ENCODE measurements at regions not wholly inside any gene's neighbourhood (a gene's known extent, or its start where the extent isn't known, plus 50 kb on each side); places are given as distances from the start of the nearest gene placed in this dataset.
"Not testable (repeated sequence)": the region's sequence is repeated elsewhere in the genome, so short reads cannot be mapped to it uniquely, and the experiment has no call there.

GRCh38 chr1:189708674-189709073, 769.0 kb downstream of the BRINP3 start:
- DNase-seq (ENCODE audit: extremely low read depth, low read depth, low spot score), result no peak

GRCh38 chr1:189718147-189718795, 759.4 kb downstream of the BRINP3 start:
- not testable (repeated sequence) for DNase-seq (ENCODE audit: extremely low read depth, low read depth, low spot score)

- no peak for DNase-seq (ENCODE audit: extremely low read depth, low read depth, low spot score)
These were observed 750.9 kb downstream of the BRINP3 start for GRCh38 chr1:189726806-189727205.

- DNase-seq (ENCODE audit: extremely low read depth, low read depth, low spot score), result no peak
These were observed 726.4 kb downstream of the BRINP3 start for GRCh38 chr1:189751311-189751710.

- DNase-seq (ENCODE audit: extremely low read depth, low read depth, low spot score), result no peak
These were observed 725.1 kb downstream of the BRINP3 start for GRCh38 chr1:189752461-189752995.

GRCh38 chr1:189755100-189755499, 722.6 kb downstream of the BRINP3 start:
- DNase-seq (ENCODE audit: extremely low read depth, low read depth, low spot score), result not testable (repeated sequence)

- DNase-seq (ENCODE audit: extremely low read depth, low read depth, low spot score), result no peak
These were observed 713.0 kb downstream of the BRINP3 start for GRCh38 chr1:189764391-189765320.

- DNase-seq (ENCODE audit: extremely low read depth, low read depth, low spot score), result no peak
These were observed 708.2 kb downstream of the BRINP3 start for GRCh38 chr1:189769448-189769847.

- no peak for DNase-seq (ENCODE audit: extremely low read depth, low read depth, low spot score)
These were observed 702.9 kb downstream of the BRINP3 start for GRCh38 chr1:189774721-189775287.

GRCh38 chr1:189775343-189775742, 702.3 kb downstream of the BRINP3 start:
- no peak for DNase-seq (ENCODE audit: extremely low read depth, low read depth, low spot score)

GRCh38 chr1:189779034-189779433, 698.6 kb downstream of the BRINP3 start:
- DNase-seq (ENCODE audit: extremely low read depth, low read depth, low spot score), result no peak

GRCh38 chr1:189782295-189782694, 695.4 kb downstream of the BRINP3 start:
- DNase-seq (ENCODE audit: extremely low read depth, low read depth, low spot score), result no peak

GRCh38 chr1:189783456-189783855, 694.2 kb downstream of the BRINP3 start:
- DNase-seq (ENCODE audit: extremely low read depth, low read depth, low spot score), result no peak

- DNase-seq (ENCODE audit: extremely low read depth, low read depth, low spot score), result no peak
These were observed 690.9 kb downstream of the BRINP3 start for GRCh38 chr1:189786761-189787160.

- no peak for DNase-seq (ENCODE audit: extremely low read depth, low read depth, low spot score)
These were observed 690.5 kb downstream of the BRINP3 start for GRCh38 chr1:189787201-189787600.

- DNase-seq (ENCODE audit: extremely low read depth, low read depth, low spot score), result no peak
These were observed 687.3 kb downstream of the BRINP3 start for GRCh38 chr1:189790335-189790734.

- no peak for DNase-seq (ENCODE audit: extremely low read depth, low read depth, low spot score)
These were observed 674.3 kb downstream of the BRINP3 start for GRCh38 chr1:189803364-189803763.

- no peak for DNase-seq (ENCODE audit: extremely low read depth, low read depth, low spot score)
These were observed 673.3 kb downstream of the BRINP3 start for GRCh38 chr1:189804352-189804751.

GRCh38 chr1:189805735-189806134, 671.9 kb downstream of the BRINP3 start:
- DNase-seq (ENCODE audit: extremely low read depth, low read depth, low spot score), result no peak

GRCh38 chr1:189810639-189811038, 667.0 kb downstream of the BRINP3 start:
- DNase-seq (ENCODE audit: extremely low read depth, low read depth, low spot score), result not testable (repeated sequence)

- no peak for DNase-seq (ENCODE audit: extremely low read depth, low read depth, low spot score)
These were observed 665.7 kb downstream of the BRINP3 start for GRCh38 chr1:189811960-189812359.
